Stomach (tissue), 8 donors: ENCODE measurements at regions not wholly inside any gene's neighbourhood (a gene's known extent, or its start where the extent isn't known, plus 50 kb on each side); places are given as distances from the start of the nearest gene placed in this dataset.
A peak's percentile ranks its signal among the peaks of the same experiment; 100 is the strongest.

Experiments
- DNase-seq, 2 donors: peaks; one replicate each; pipeline versions ENCODE4 v3.0.0 to v3.0.0-alpha.2; 2013 to 2019
- H3K27ac ChIP-seq, 5 donors: fragments of 200-600 bp in 4 of 5; sonication (generic) in 4 of 5; one replicate each; pipeline ENCODE4 v1.5.1; 2013 to 2019; ENCODE audit warnings: mild to moderate bottlenecking in 1 of 5, moderate library complexity in 1 of 5
- H3K27me3 ChIP-seq, 3 donors: fragments of 200-600 bp; sonication (generic); one replicate each; pipeline ENCODE4 v1.5.1; 2017 to 2019; ENCODE audit warnings: mixed run types in 1 of 3
- H3K36me3 ChIP-seq, 4 donors: fragments of 200-600 bp; sonication (generic); 1 replicate in 3 of 4; 2 replicates in 1 of 4; pipeline ENCODE4 v1.5.1; 2016 to 2019
- H3K4me1 ChIP-seq, 4 donors: fragments of 200-600 bp; sonication (generic); one replicate each; pipeline ENCODE4 v1.5.1; 2016 to 2019
- H3K4me3 ChIP-seq, 4 donors: fragments of 200-600 bp; sonication (generic) in 3 of 4; one replicate each; pipeline ENCODE4 v1.5.1; 2016 to 2019; ENCODE audit warnings: mild to moderate bottlenecking in 1 of 4
- H3K9me3 ChIP-seq, 4 donors: fragments of 200-600 bp; sonication (generic); one replicate each; pipeline ENCODE4 v1.5.1; 2016 to 2019
- CTCF ChIP-seq, 7 experiments: fragments of 450-650 bp in 4 of 7; fragments of 200-600 bp in 3 of 7; sonication (generic) in 3 of 7; IDR thresholded peaks; one replicate each; pipeline ENCODE4 v1.5.1; 2016 to 2019; ENCODE audit warnings: antibody characterized with exemption in 7 of 7, control low read depth in 2 of 7, mild to moderate bottlenecking in 1 of 7
- EP300 ChIP-seq: sonication (generic); formaldehyde crosslinking; IDR thresholded peaks from one replicate; pipeline ENCODE4 v1.6.1; 2017; ENCODE audit warnings: antibody characterized with exemption
- POLR2A ChIP-seq, 4 donors: fragments of 450-650 bp; IDR thresholded peaks; one replicate each; pipeline ENCODE4 v1.6.1; 2016; ENCODE audit warnings: antibody characterized with exemption in 4 of 4, control low read depth in 2 of 4, mild to moderate bottlenecking in 1 of 4, moderate library complexity in 1 of 4
- POLR2AphosphoS5 ChIP-seq, 3 donors: sonication (generic); formaldehyde crosslinking; IDR thresholded peaks; one replicate each; pipeline ENCODE4 v1.6.1; 2016; ENCODE audit warnings: antibody characterized with exemption in 3 of 3
- WGBS, 5 donors: extraction: QIAGEN DNeasy Blood & Tissue Kit in 3 of 5; methylation state at CpG; one replicate each; pipeline versions ENCODE4 v1.1.5 to v1.1.7; 2013 to 2018; 5-methylcytosine and 5-hydroxymethylcytosine counted together
- intact Hi-C: fragments of 100-400 bp; cut with DNase I; formaldehyde crosslinking; loops from one replicate; pipeline ENCODE4 v1.15.1; 2023; ENCODE audit warnings: low total_unique reads
- donor health status: healthy with polysubstance abuse.
- donor health status: Bipolar disorder and iron deficiency.
- donor health status: healthy.

GRCh38 chr17:33676444-33676843 lies 383.3 kb upstream of the ASIC2 start:
- TF ChIP-seq CTCF (IDR thresholded peaks at IDR 0.05) = no peak
- TF ChIP-seq POLR2AphosphoS5 (IDR thresholded peaks at IDR 0.05) = no peak
- TF ChIP-seq POLR2A (IDR thresholded peaks at IDR 0.05) = no peak
- TF ChIP-seq EP300 = no peak

GRCh38 chr17:33679595-33679994 lies 386.5 kb upstream of the ASIC2 start:
- intact Hi-C loops = no loop called here
- H3K4me3 ChIP-seq = no peak overlapping the region
- no peak overlapping the region for H3K27ac ChIP-seq
- no peaks in the 10 kb centered on the region for H3K4me1 ChIP-seq
- H3K36me3 ChIP-seq = no peaks in the 10 kb centered on the region
- DNase-seq = no peak
- 68 to 81% (median 74%) methylated on average over 6 of the region's 6 CpGs for whole genome bisulfite sequencing, 5 donors
- TF ChIP-seq EP300 (no peak), POLR2AphosphoS5 (IDR thresholded peaks at IDR 0.05) (no peak), POLR2A (IDR thresholded peaks at IDR 0.05) (no peak), CTCF (IDR thresholded peaks at IDR 0.05) (no peak)
- no peaks in the 10 kb centered on the region for H3K9me3 ChIP-seq
- H3K27me3 ChIP-seq = no peaks in the 10 kb centered on the region

More at GRCh38 chr17:33676444-33676843, 383.3 kb upstream of the ASIC2 start:
- Histone ChIP-seq H3K27me3 (peaks cover 0 to 4% (median 0%) of the 10 kb centered on the region in 3 donors), H3K4me3 (no peak overlapping the region), H3K4me1 (no peaks in the 10 kb centered on the region), H3K9me3 (no peaks in the 10 kb centered on the region), H3K36me3 (no peaks in the 10 kb centered on the region), H3K27ac (no peak overlapping the region)
- intact Hi-C loops = no loop called here
- no peak for DNase-seq
- 38 to 53% (median 45%) methylated on average over 3 of the region's 3 CpGs for WGBS, 5 donors

- Histone ChIP-seq H3K27ac (no peak overlapping the region), H3K4me3 (no peak overlapping the region)
- intact Hi-C loops = no loop called here
Measured at GRCh38 chr17:33680472-33680871, 387.4 kb upstream of the ASIC2 start.

GRCh38 chr17:33682599-33682998 lies 389.5 kb upstream of the ASIC2 start:
- peak in 1 of 2 donors; percentile 20 for DNase-seq
- Histone ChIP-seq H3K36me3 (no peaks in the 10 kb centered on the region), H3K27me3 (peaks cover 0 to 4% (median 0%) of the 10 kb centered on the region in 3 donors), H3K4me3 (no peak overlapping the region), H3K4me1 (no peaks in the 10 kb centered on the region), H3K9me3 (no peaks in the 10 kb centered on the region), H3K27ac (no peak overlapping the region)
- TF ChIP-seq CTCF (IDR thresholded peaks at IDR 0.05) (no peak), EP300 (no peak), POLR2A (IDR thresholded peaks at IDR 0.05) (no peak), POLR2AphosphoS5 (IDR thresholded peaks at IDR 0.05) (no peak)
- intact Hi-C loops = no loop called here

More at GRCh38 chr17:33680472-33680871, 387.4 kb upstream of the ASIC2 start:
- no peak for TF ChIP-seq CTCF (IDR thresholded peaks at IDR 0.05)
- TF ChIP-seq POLR2AphosphoS5 (IDR thresholded peaks at IDR 0.05) = no peak
- no peak for TF ChIP-seq POLR2A (IDR thresholded peaks at IDR 0.05)
- TF ChIP-seq EP300 = no peak
- DNase-seq = peak in 1 of 2 donors; percentile 26
- Histone ChIP-seq H3K4me1 (no peaks in the 10 kb centered on the region), H3K36me3 (no peaks in the 10 kb centered on the region), H3K27me3 (no peaks in the 10 kb centered on the region), H3K9me3 (no peaks in the 10 kb centered on the region)
- WGBS, 5 donors = 60 to 69% (median 64%) methylated on average over 4 of the region's 4 CpGs
